ENCODE measurements at regions not wholly inside any gene's neighbourhood (a gene's known extent, or its start where the extent isn't known, plus 50 kb on each side); places are given as distances from the start of the nearest gene placed in this dataset.

- peaks cover 23% of the 10 kb centered on the region for H3K4me1 ChIP-seq (ENCODE audit: insufficient read depth)
- H4K20me1 ChIP-seq (ENCODE audit: insufficient read depth), result no peaks in the 10 kb centered on the region
- no peak overlapping the region for H3K27ac ChIP-seq
- H3K79me2 ChIP-seq (ENCODE audit: insufficient read depth), result no peaks in the 10 kb centered on the region
- H3K4me2 ChIP-seq (ENCODE audit: unreplicated experiment), result no peak overlapping the region
- no peaks in the 10 kb centered on the region for H3K9me2 ChIP-seq (ENCODE audit: insufficient read depth)
- DNase-seq, result no peak
- no peaks in the 10 kb centered on the region for H3K27me3 ChIP-seq (replicated peaks; ENCODE audit: insufficient read depth)
- no peak overlapping the region for H3K4me3 ChIP-seq
- no peak overlapping the region for H3K9ac ChIP-seq
- in situ Hi-C loops (cut with MboI), result no loop called here
- H3F3A ChIP-seq (ENCODE audit: insufficient read depth), result peaks cover 20% of the 10 kb centered on the region
- no peak for TF ChIP-seq EZH2 (IDR thresholded peaks at IDR 0.05; ENCODE audit: insufficient read depth, poor library complexity, severe bottlenecking)
- TF ChIP-seq EZH2phosphoT487 (IDR thresholded peaks at IDR 0.05; ENCODE audit: insufficient read depth, low read depth), result no peak
- no peaks in the 10 kb centered on the region for H3K36me3 ChIP-seq (ENCODE audit: low read depth)
- H3K9me3 ChIP-seq (ENCODE audit: low read depth), result no peaks in the 10 kb centered on the region
- WGBS, 2 experiments (ENCODE audit: low coverage in 1 of 2, low lambda C conversion rate in 2 of 2, missing lambda C conversion rate in 2 of 2), result 43 to 51% methylated on average over 3 of the region's 3 CpGs
- H2AFZ ChIP-seq, result no peak overlapping the region
Measured at GRCh38 chr18:59784694-59785093, 87.5 kb upstream of the CCBE1 start.

GRCh38 chr18:59783138-59783537, 85.9 kb upstream of the CCBE1 start:
- no peaks in the 10 kb centered on the region for H3K27me3 ChIP-seq (replicated peaks; ENCODE audit: insufficient read depth)
- H3K27ac ChIP-seq, result no peak overlapping the region
- no peaks in the 10 kb centered on the region for H3K36me3 ChIP-seq (ENCODE audit: low read depth)
- no peaks in the 10 kb centered on the region for H4K20me1 ChIP-seq (ENCODE audit: insufficient read depth)
- H3F3A ChIP-seq (ENCODE audit: insufficient read depth), result peaks cover 13% of the 10 kb centered on the region
- H3K4me2 ChIP-seq (ENCODE audit: unreplicated experiment), result no peak overlapping the region
- no peaks in the 10 kb centered on the region for H3K79me2 ChIP-seq (ENCODE audit: insufficient read depth)
- peaks cover 21% of the 10 kb centered on the region for H3K4me1 ChIP-seq (ENCODE audit: insufficient read depth)
- no peak overlapping the region for H3K4me3 ChIP-seq
- TF ChIP-seq EZH2phosphoT487 (IDR thresholded peaks at IDR 0.05; ENCODE audit: insufficient read depth, low read depth) (no peak), EZH2 (IDR thresholded peaks at IDR 0.05; ENCODE audit: insufficient read depth, poor library complexity, severe bottlenecking) (no peak)
- H2AFZ ChIP-seq, result peak overlapping the region; percentile 46
- peak; percentile 71 for DNase-seq
- no peaks in the 10 kb centered on the region for H3K9me3 ChIP-seq (ENCODE audit: low read depth)
- 25 to 27% methylated on average over 5 of the region's 5 CpGs for WGBS, 2 experiments (ENCODE audit: low coverage in 1 of 2, low lambda C conversion rate in 2 of 2, missing lambda C conversion rate in 2 of 2)
- H3K9me2 ChIP-seq (ENCODE audit: insufficient read depth), result no peaks in the 10 kb centered on the region
- no peak overlapping the region for H3K9ac ChIP-seq
- in situ Hi-C loops (cut with MboI), result no loop called here

DNA sequence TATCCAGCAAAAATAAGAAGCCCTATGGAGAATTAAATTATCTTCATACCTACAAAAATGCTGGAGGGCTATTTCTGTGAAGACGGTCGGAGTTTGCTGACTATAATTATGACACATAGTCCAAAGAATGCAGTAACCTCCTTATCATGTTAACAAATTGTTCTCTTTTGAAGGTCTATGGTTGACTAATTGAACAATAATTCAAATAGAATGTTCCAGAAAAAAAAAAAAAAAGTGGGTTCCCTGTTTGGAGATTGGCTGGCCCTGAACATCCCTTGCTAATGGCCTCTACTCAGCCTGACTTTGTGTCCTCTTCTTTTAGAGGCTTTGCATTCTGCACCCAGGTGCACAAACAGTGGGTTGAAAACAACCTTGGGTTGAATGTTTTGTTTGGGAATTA, 82.8 kb upstream of the CCBE1 start:
- Histone ChIP-seq H3K9ac (no peak overlapping the region), H3F3A (ENCODE audit: insufficient read depth) (peaks cover 11% of the 10 kb centered on the region; the same call in 1 of the 2 replicates), H3K9me2 (ENCODE audit: insufficient read depth) (no peaks in the 10 kb centered on the region), H3K4me1 (ENCODE audit: insufficient read depth) (peaks cover 15% of the 10 kb centered on the region), H3K36me3 (ENCODE audit: low read depth) (no peaks in the 10 kb centered on the region), H3K79me2 (ENCODE audit: insufficient read depth) (no peaks in the 10 kb centered on the region), H3K9me3 (ENCODE audit: low read depth) (no peaks in the 10 kb centered on the region), H3K4me3 (no peak overlapping the region), H3K27me3 (replicated peaks; ENCODE audit: insufficient read depth) (no peaks in the 10 kb centered on the region; the same call in 1 of the 2 replicates), H2AFZ (no peak overlapping the region), H3K27ac (no peak overlapping the region), H3K4me2 (ENCODE audit: unreplicated experiment) (peak overlapping the region; percentile 65), H4K20me1 (ENCODE audit: insufficient read depth) (no peaks in the 10 kb centered on the region)
- WGBS, 2 experiments (ENCODE audit: low coverage in 1 of 2, low lambda C conversion rate in 2 of 2, missing lambda C conversion rate in 2 of 2), result 2 to 8% methylated on average over 2 of the region's 2 CpGs
- no peak for TF ChIP-seq EZH2 (IDR thresholded peaks at IDR 0.05; ENCODE audit: insufficient read depth, poor library complexity, severe bottlenecking)
- TF ChIP-seq EZH2phosphoT487 (IDR thresholded peaks at IDR 0.05; ENCODE audit: insufficient read depth, low read depth), result 0 out of 2 replicates have a peak, but pooled peaks have one; percentile 62
- in situ Hi-C loops (cut with MboI), result no loop called here
- DNase-seq, result peak; percentile 69

GRCh38 chr18:59778434-59778833, 81.2 kb upstream of the CCBE1 start:
- Histone ChIP-seq H3K36me3 (ENCODE audit: low read depth) (no peaks in the 10 kb centered on the region), H3K9me3 (ENCODE audit: low read depth) (no peaks in the 10 kb centered on the region), H3K4me3 (no peak overlapping the region), H3K4me2 (ENCODE audit: unreplicated experiment) (no peak overlapping the region), H3K4me1 (ENCODE audit: insufficient read depth) (peaks cover 15% of the 10 kb centered on the region), H3K9me2 (ENCODE audit: insufficient read depth) (no peaks in the 10 kb centered on the region), H2AFZ (no peak overlapping the region), H3F3A (ENCODE audit: insufficient read depth) (peaks cover 11% of the 10 kb centered on the region; the same call in 1 of the 2 replicates), H3K9ac (no peak overlapping the region), H3K27ac (no peak overlapping the region), H3K79me2 (ENCODE audit: insufficient read depth) (no peaks in the 10 kb centered on the region), H3K27me3 (replicated peaks; ENCODE audit: insufficient read depth) (no peaks in the 10 kb centered on the region; the same call in 1 of the 2 replicates), H4K20me1 (ENCODE audit: insufficient read depth) (no peaks in the 10 kb centered on the region)
- WGBS, 2 experiments (ENCODE audit: low coverage in 1 of 2, low lambda C conversion rate in 2 of 2, missing lambda C conversion rate in 2 of 2), result 100% methylated on average over 1 of the region's 1 CpG
- TF ChIP-seq EZH2 (IDR thresholded peaks at IDR 0.05; ENCODE audit: insufficient read depth, poor library complexity, severe bottlenecking) (no peak), EZH2phosphoT487 (IDR thresholded peaks at IDR 0.05; ENCODE audit: insufficient read depth, low read depth) (no peak)
- in situ Hi-C loops (cut with MboI), result no loop called here
- no peak for DNase-seq

DNA sequence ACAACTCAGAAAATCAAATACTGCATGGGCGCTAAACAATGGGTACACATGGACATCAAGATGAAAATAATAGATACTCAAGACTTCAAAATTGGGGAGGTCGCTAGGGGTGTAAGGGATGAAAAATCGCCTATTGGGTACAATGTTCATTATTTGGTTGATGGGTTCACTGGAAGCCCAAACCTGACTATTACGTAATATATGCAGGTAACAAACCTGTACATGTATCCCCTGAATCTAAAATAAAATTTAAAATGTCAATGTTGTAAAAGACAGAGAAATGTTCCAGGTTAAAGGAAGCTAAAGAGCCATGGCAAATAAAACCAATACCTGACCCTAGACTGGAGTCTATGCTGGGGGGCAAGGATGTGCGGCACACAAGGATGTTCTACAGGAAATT, 80.4 kb upstream of the CCBE1 start:
- no peak overlapping the region for H3K4me2 ChIP-seq (ENCODE audit: unreplicated experiment)
- no peaks in the 10 kb centered on the region for H3K79me2 ChIP-seq (ENCODE audit: insufficient read depth)
- no peak overlapping the region for H3K4me3 ChIP-seq
- in situ Hi-C loops (cut with MboI), result no loop called here
- no peaks in the 10 kb centered on the region; the same call in 1 of the 2 replicates for H3K27me3 ChIP-seq (replicated peaks; ENCODE audit: insufficient read depth)
- H3K36me3 ChIP-seq (ENCODE audit: low read depth), result no peaks in the 10 kb centered on the region
- no peaks in the 10 kb centered on the region for H3K9me3 ChIP-seq (ENCODE audit: low read depth)
- no peaks in the 10 kb centered on the region for H4K20me1 ChIP-seq (ENCODE audit: insufficient read depth)
- H2AFZ ChIP-seq, result no peak overlapping the region
- no peaks in the 10 kb centered on the region for H3K9me2 ChIP-seq (ENCODE audit: insufficient read depth)
- H3K4me1 ChIP-seq (ENCODE audit: insufficient read depth), result peaks cover 15% of the 10 kb centered on the region
- TF ChIP-seq EZH2 (IDR thresholded peaks at IDR 0.05; ENCODE audit: insufficient read depth, poor library complexity, severe bottlenecking) (no peak), EZH2phosphoT487 (IDR thresholded peaks at IDR 0.05; ENCODE audit: insufficient read depth, low read depth) (no peak)
- H3F3A ChIP-seq (ENCODE audit: insufficient read depth), result peaks cover 11% of the 10 kb centered on the region; the same call in 1 of the 2 replicates
- DNase-seq, result no peak
- no peak overlapping the region for H3K9ac ChIP-seq
- WGBS, 2 experiments (ENCODE audit: low coverage in 1 of 2, low lambda C conversion rate in 2 of 2, missing lambda C conversion rate in 2 of 2), result 95 to 97% methylated on average over 5 of the region's 5 CpGs
- no peak overlapping the region for H3K27ac ChIP-seq

All from GM23248 (cell line).